NCI-H187 treated with DMSO at 0.1 percent for 48 hours (cell line): ENCODE measurements at regions not wholly inside any gene's neighbourhood (a gene's known extent, or its start where the extent isn't known, plus 50 kb on each side); places are given as distances from the start of the nearest gene placed in this dataset.

Experiments used
- DNase-seq: peaks from one replicate; lab custom pipeline; 2025; lab: John Stamatoyannopoulos, UW

DNA sequence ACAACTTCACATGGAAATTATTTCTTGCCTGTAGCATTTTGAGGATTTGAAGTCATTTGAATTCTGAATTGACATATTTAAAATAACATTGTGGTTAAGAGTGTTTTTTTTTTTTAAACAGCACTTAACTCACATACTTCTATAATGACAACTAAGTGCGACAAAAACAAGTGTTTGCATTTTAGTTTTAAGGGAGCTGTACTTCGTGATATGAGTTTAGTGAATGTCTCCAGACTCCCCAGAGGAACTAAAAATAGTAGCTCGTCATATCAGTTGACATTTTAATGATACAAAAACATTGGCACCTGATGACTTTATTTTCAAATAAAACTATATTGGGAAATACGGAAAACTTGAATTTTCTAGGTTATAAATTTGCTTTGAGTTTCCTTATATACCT, 389.6 kb upstream of the MON1B start:
- DNase-seq, result no peak

- DNase-seq, result no peak
These were observed 374.5 kb upstream of the MON1B start for GRCh38 chr16:76816475-76816874.

- DNase-seq, result no peak
These were observed 372.3 kb upstream of the MON1B start for GRCh38 chr16:76818606-76819181.

GRCh38 chr16:76819226-76819916, 371.6 kb upstream of the MON1B start:
- DNase-seq, result no peak

- DNase-seq, result no peak
These were observed 366.8 kb upstream of the MON1B start for GRCh38 chr16:76824221-76824620.

DNA sequence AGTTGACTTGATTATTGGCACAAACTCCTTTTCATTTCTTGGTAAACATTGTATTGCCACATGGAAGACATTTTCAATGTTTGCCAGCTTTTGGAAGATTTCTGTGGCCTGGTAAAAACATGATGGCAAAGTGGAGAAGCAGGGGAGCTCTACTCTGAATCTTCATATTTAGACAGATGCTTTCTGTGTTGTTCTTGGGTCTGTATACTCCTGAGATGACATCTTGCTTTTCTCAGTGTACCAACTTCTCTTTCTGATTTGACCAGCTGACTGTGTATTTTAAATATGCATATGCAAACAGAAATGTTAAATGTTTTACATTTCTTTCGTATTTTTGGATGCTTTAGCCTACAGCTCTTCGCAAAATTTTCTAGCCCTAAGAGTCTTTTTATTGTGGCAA, 366.2 kb upstream of the MON1B start:
- DNase-seq, result no peak

DNA sequence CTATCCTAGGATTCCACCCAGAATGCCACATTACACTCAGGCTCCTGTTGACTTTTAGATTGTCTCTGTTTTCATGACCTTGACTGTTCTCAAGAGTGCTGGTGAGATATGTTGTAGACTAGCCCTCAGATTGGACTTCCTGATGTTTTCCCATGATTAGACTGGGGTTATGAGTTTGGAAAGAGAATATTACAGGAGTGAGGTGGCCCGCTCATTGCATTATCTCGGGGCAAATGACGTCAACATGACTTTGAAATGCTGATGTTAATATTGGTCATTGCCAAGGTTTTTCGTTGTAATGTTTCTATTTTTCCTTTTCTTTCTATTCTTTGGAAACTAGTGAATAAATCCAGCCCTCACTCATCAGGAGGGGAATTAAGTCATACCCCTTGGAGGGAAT, 355.7 kb upstream of the MON1B start:
- no peak for DNase-seq

GRCh38 chr16:76835779-76836300, 355.1 kb upstream of the MON1B start:
- no peak for DNase-seq

DNA sequence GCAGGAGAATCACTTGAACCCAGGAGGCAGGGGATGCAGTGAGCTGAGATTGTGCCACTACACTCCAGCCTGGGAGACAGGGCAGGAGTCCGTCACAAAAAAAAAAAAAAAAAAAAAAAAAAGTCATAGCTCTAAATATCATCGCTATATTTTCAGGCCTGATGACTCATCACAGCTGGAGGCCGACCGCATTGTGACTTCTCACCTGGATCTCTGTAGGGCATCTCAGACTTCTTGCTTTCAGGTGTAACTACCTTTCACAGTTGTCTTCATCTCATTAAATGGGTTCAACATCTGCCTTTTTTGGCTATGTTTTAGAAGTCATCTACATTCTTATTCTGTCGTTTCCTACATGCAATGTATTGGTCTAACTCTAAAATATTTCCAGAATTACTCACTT, 353.1 kb upstream of the MON1B start:
- no peak for DNase-seq

DNA sequence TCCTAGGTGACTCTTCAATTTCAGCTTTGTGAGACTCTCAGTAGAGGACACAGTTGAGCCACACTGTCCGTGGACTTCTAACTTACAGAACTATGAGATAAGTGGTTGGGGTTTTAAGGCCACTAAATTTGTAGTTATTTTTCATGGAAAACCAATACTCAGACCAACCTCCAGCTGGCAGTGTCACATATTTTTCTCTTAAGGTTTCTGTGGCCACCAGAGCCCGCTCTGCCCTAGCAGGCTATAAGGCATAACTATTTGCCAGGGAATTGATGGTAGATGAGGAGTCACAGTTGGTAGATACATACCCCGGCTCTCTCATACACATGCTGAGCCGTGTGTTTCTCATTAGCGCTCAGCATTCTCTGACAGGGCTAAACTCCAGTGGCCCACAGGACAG, 336.8 kb upstream of the MON1B start:
- no peak for DNase-seq

GRCh38 chr16:76856112-76856511, 334.9 kb upstream of the MON1B start:
- DNase-seq, result no peak

DNA sequence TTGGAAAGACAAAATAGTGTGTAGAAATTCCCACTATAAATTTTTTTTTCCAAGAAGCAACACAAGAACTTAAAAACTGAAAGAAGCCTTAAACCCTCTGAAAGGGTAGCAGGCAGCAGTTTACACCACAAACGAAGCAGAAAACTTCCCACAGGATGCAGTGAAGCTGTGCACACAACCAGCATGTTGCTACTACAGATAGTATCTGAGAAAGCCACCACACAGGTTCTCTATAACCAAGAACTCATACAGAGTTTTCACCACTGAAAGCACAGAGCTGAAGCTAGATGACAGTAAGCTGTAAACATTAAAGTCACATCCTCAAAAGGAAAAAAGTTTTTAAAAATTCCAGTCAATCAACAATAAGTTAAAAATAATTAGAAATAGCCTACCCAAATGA, 333.6 kb upstream of the MON1B start:
- no peak for DNase-seq

DNA sequence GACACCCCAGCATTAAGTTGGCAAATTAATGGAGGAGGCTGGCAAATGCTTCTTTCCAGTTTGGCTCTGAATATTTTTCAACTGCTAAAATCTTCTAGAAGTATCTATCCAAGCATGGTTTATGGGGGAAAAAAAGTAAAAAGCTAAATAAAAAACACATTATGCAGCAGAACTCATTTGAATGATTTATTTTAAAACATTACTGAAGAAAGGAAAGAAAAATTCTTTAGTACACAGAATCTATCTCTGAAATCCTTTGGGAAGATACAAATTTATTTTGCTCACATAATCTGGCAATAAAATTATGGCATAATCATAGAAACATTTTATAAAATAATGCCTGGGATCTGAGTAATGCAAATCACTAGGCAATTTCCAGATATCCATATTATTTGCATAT, 328.1 kb upstream of the MON1B start:
- no peak for DNase-seq

DNA sequence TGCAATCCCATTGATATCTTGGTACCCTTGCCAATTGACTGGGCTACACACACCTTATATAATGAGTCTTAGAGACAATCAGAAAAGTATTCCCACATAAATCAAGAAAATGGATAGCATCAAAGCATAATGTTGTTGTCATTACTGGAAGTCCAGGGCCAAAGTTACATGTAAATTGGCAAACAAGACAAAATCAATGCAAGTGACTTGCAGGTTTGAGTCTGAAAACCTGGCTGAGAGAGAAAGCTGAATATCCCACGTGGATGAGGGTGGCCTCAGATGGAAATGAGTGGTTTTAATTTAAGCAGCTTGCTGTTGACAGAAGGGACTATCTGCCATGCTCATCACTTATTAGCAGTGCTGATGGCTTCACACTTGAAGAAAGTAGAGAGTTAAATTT, 324.0 kb upstream of the MON1B start:
- no peak for DNase-seq

DNA sequence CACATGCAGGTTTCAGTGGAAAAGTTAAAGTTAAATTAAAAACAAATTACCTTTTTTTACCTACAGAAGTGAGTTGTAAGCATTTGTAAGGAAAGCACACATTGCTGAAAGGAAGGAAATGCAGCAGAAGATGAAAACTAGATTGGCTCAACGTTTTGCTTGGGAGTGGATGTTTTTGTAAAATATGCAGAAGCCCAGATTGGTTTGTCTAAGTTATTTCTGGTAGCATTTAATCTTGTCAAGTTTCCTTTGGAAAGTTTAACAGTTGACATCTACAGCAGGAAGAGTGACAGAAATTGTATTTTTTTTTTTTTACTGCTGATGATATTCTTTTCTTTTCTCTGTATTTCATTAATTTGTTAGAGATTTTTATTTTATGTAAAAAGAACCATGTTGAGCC, 315.1 kb upstream of the MON1B start:
- no peak for DNase-seq

DNA sequence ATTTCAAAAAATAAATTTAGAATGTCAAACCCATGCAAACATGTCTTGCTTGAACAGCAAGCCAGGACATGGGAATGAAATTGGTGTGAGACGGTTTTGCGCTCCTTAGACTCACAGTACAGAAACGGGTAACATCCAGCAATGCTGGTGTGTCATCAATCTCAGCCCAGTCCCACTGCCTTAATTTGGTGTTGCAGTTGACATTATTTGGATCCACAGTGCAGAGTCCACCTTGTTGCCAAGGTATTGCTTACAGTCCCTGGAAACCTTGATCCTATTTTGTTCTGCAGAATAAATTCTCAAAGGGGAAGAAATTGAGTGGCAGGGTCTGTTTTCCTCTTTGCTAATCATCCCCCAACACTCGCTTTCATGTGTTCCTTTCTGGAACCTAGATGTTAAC, 311.6 kb upstream of the MON1B start:
- no peak for DNase-seq

GRCh38 chr16:76880523-76880922, 310.5 kb upstream of the MON1B start:
- DNase-seq, result peak; percentile 14

- no peak for DNase-seq
These were observed 308.9 kb upstream of the MON1B start for GRCh38 chr16:76882105-76882504.

DNA sequence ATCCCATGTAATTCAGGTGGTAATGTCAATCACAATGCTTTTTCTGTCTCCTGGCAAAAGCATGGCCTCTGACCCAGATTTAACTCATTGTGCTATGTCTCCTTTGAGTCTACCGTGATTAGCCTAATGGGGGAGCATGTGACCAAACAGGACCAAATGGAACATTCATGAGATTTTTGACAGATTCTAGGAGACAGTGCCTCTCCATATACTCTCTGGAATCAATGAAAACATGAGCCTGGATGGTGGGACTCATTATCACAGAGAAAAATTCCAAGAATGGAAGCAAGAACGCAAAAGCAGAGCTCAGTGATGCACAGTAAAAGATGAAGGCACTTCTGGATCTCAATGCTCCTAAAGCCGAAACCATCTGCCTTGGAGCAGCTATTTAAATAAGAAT, 307.9 kb upstream of the MON1B start:
- DNase-seq, result no peak

DNA sequence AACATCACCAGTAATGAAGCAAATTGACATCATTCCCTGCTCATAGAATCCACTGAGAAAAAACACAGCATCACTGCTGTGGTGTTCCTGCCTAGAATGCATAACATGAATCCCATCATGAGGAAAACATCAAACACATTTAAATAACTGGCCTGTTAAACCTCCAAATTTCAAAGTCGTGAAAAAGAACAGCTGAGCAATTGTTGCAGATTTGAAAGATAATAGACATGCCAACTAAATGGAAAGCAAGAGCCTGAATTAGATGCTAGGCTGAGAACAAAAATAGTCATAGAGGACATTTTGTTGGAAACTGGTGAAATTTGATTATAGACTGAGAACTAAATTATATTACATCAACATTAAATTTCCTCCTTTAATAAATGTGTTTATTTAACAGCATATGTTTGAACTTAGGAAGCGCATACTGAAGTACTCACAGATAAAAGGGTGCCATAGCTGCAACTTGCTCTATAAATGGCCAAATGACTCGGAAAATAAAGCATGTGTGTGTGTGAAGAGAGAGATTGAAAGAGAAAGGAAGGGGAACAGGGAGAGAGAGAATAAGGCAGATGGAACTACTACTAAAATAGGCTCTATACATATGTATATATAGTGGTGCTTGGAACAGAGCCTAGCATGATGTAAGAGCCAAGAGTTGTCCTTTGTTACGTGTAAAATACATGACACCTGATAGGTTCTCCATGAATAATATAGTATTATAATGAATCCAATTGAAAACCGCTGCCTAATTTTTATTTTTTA, 305.0 kb upstream of the MON1B start:
- DNase-seq, result no peak

GRCh38 chr16:76897816-76898215, 293.2 kb upstream of the MON1B start:
- no peak for DNase-seq

- DNase-seq, result no peak
These were observed 291.2 kb upstream of the MON1B start for GRCh38 chr16:76899767-76900166.
